ENCODE measurements at regions not wholly inside any gene's neighbourhood (a gene's known extent, or its start where the extent isn't known, plus 50 kb on each side); places are given as distances from the start of the nearest gene placed in this dataset.

DNA sequence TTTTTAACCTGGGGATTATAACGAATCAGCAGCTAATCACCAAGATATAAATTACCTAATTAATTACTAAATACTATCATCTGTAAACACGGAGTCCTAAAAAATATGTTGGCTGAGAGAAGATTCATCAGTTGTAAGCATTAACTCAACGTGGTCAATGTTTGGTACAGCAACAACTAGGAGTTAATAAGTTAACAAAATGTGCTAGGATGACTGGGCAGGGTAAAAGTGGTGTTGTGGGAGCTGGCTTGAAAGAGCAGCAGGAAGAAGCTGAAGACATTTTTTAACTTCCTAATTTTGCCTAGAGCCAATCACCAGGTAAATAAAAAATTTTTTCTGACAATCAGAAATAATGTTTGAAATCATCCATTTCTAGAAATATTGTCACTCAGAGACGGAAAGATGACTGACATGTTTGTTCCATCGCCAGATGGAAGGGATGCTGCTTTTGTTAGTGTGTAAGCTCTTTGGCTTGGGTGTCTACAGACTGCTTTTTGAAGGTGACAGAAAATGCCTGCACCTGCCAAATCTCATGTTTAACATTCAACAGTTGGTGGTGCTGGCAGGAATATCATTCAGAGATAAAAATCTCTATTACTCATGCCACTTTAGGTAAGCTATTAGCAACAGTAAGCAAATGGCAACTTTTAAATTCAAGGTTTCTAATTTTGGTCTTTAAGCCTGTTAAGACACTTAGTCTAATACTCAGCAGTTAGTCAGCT, 1126.9 kb downstream of the STPG2 start:
- Histone ChIP-seq H3K4me3 (replicated peaks in 1 of 2; ENCODE audit: low read depth in 1 of 2, low read length in 2 of 2) (no peak overlapping the region), H3K4me1 (ENCODE audit: control insufficient read depth in 1 of 2, insufficient read depth in 2 of 2, low read length in 2 of 2) (no peaks in the 10 kb centered on the region), H3K36me3 (ENCODE audit: control insufficient read depth in 1 of 2, insufficient read depth in 2 of 2, low read length in 2 of 2) (no peaks in the 10 kb centered on the region), H3K27me3 (ENCODE audit: insufficient read depth, low read length) (no peaks in the 10 kb centered on the region), H3K9me3 (ENCODE audit: control insufficient read depth in 1 of 2, insufficient read depth in 1 of 2, low read depth in 1 of 2, low read length in 2 of 2) (no peaks in the 10 kb centered on the region), H2AFZ (ENCODE audit: low read depth, low read length, poor library complexity, severe bottlenecking) (no peak overlapping the region), H3K27ac (ENCODE audit: low read depth, low read length) (no peak overlapping the region), H3K79me2 (ENCODE audit: insufficient read depth, low read length) (no peaks in the 10 kb centered on the region), H3K9me2 (ENCODE audit: insufficient read depth) (no peaks in the 10 kb centered on the region), H3K9ac (ENCODE audit: low read length) (no peak overlapping the region), H4K20me1 (ENCODE audit: insufficient read depth) (no peaks in the 10 kb centered on the region), H3K4me2 (ENCODE audit: low read length) (no peak overlapping the region)
- POLR2A ChIA-PET = no interaction called here
- no peak for DNase-seq (ENCODE audit: low read depth, low spot score)
- CTCF ChIA-PET = no interaction called here
- RAD21 ChIA-PET (ENCODE audit: low non-redundant PET in 1 of 2, low total read pairs in 2 of 2, uncharacterized antibody in 2 of 2, unreplicated experiment in 2 of 2) = no interaction called here
- intact Hi-C loops (cut with micrococcal nuclease) = no loop called here
- BruUV-seq (replicated peaks) = no TSS peak
- ATAC-seq = no peak
- TF ChIP-seq, protein P1, sequence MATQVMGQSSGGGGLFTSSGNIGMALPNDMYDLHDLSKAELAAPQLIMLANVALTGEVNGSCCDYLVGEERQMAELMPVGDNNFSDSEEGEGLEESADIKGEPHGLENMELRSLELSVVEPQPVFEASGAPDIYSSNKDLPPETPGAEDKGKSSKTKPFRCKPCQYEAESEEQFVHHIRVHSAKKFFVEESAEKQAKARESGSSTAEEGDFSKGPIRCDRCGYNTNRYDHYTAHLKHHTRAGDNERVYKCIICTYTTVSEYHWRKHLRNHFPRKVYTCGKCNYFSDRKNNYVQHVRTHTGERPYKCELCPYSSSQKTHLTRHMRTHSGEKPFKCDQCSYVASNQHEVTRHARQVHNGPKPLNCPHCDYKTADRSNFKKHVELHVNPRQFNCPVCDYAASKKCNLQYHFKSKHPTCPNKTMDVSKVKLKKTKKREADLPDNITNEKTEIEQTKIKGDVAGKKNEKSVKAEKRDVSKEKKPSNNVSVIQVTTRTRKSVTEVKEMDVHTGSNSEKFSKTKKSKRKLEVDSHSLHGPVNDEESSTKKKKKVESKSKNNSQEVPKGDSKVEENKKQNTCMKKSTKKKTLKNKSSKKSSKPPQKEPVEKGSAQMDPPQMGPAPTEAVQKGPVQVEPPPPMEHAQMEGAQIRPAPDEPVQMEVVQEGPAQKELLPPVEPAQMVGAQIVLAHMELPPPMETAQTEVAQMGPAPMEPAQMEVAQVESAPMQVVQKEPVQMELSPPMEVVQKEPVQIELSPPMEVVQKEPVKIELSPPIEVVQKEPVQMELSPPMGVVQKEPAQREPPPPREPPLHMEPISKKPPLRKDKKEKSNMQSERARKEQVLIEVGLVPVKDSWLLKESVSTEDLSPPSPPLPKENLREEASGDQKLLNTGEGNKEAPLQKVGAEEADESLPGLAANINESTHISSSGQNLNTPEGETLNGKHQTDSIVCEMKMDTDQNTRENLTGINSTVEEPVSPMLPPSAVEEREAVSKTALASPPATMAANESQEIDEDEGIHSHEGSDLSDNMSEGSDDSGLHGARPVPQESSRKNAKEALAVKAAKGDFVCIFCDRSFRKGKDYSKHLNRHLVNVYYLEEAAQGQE (IDR thresholded peaks at IDR 0.05; ENCODE audit: low read depth) = no peak
- TF ChIP-seq ZNF274 (IDR thresholded peaks at IDR 0.05; ENCODE audit: low read depth, low read length) (no peak), FOSL1 (IDR thresholded peaks at IDR 0.05; ENCODE audit: low read depth) (no peak), CEBPB (IDR thresholded peaks at IDR 0.05; ENCODE audit: low read depth) (no peak), ELF1 (IDR thresholded peaks at IDR 0.05; ENCODE audit: borderline replicate concordance, low read depth) (no peak), RAD21 (IDR thresholded peaks at IDR 0.05; ENCODE audit: low read depth) (no peak), EZH2phosphoT487 (IDR thresholded peaks at IDR 0.05; ENCODE audit: borderline replicate concordance) (no peak), YY1 (IDR thresholded peaks at IDR 0.05; ENCODE audit: extremely low read depth, insufficient replicate concordance, low read depth, low read length) (no peak)
- TF ChIP-seq, protein P2, sequence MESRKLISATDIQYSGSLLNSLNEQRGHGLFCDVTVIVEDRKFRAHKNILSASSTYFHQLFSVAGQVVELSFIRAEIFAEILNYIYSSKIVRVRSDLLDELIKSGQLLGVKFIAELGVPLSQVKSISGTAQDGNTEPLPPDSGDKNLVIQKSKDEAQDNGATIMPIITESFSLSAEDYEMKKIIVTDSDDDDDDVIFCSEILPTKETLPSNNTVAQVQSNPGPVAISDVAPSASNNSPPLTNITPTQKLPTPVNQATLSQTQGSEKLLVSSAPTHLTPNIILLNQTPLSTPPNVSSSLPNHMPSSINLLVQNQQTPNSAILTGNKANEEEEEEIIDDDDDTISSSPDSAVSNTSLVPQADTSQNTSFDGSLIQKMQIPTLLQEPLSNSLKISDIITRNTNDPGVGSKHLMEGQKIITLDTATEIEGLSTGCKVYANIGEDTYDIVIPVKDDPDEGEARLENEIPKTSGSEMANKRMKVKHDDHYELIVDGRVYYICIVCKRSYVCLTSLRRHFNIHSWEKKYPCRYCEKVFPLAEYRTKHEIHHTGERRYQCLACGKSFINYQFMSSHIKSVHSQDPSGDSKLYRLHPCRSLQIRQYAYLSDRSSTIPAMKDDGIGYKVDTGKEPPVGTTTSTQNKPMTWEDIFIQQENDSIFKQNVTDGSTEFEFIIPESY (IDR thresholded peaks at IDR 0.05; ENCODE audit: extremely low read depth, insufficient replicate concordance, low read length) = no peak
